LNCAP (cell line): ENCODE measurements at regions not wholly inside any gene's neighbourhood (a gene's known extent, or its start where the extent isn't known, plus 50 kb on each side); places are given as distances from the start of the nearest gene placed in this dataset.

Source experiments
- CTCF ChIP-seq: fragments of 450-650 bp; IDR thresholded peaks from 2 replicates; pipeline ENCODE4 v1.5.1; 2017; ENCODE audit warnings: mild to moderate bottlenecking

- TF ChIP-seq CTCF, result no peak
Measured at GRCh38 chr4:124768596-124769365, 56.2 kb upstream of the ANKRD50 start.

- no peak for TF ChIP-seq CTCF
Measured at GRCh38 chr4:124762956-124763355, 50.4 kb upstream of the ANKRD50 start.
